ENCODE measurements at regions not wholly inside any gene's neighbourhood (a gene's known extent, or its start where the extent isn't known, plus 50 kb on each side); places are given as distances from the start of the nearest gene placed in this dataset.

DNA sequence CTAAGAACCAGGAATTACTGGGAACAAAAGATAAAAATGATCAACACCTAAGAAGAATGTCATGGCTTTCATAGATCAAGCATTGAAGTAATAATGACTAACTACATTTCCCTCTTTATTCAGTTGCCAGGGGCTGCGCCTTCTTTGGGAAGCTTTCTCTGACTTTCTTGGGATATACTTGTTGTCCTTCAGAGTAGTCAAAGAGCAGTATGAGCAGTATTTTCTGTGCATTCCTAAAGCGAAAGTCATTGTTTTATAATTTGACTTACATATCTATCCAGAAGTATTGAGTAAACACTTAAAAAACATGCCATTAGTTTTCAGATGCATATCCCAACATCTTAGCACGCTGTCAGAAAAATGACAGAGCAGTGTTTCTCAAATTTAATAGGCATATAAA lies 2412.4 kb downstream of the PCDH9 start:
- TF ChIP-seq, protein P1, sequence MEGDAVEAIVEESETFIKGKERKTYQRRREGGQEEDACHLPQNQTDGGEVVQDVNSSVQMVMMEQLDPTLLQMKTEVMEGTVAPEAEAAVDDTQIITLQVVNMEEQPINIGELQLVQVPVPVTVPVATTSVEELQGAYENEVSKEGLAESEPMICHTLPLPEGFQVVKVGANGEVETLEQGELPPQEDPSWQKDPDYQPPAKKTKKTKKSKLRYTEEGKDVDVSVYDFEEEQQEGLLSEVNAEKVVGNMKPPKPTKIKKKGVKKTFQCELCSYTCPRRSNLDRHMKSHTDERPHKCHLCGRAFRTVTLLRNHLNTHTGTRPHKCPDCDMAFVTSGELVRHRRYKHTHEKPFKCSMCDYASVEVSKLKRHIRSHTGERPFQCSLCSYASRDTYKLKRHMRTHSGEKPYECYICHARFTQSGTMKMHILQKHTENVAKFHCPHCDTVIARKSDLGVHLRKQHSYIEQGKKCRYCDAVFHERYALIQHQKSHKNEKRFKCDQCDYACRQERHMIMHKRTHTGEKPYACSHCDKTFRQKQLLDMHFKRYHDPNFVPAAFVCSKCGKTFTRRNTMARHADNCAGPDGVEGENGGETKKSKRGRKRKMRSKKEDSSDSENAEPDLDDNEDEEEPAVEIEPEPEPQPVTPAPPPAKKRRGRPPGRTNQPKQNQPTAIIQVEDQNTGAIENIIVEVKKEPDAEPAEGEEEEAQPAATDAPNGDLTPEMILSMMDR (IDR thresholded peaks at IDR 0.05): no peak
- no peak for TF ChIP-seq ZFX (IDR thresholded peaks at IDR 0.05; ENCODE audit: borderline replicate concordance)
- no peak overlapping the region for H3K27ac ChIP-seq

DNA sequence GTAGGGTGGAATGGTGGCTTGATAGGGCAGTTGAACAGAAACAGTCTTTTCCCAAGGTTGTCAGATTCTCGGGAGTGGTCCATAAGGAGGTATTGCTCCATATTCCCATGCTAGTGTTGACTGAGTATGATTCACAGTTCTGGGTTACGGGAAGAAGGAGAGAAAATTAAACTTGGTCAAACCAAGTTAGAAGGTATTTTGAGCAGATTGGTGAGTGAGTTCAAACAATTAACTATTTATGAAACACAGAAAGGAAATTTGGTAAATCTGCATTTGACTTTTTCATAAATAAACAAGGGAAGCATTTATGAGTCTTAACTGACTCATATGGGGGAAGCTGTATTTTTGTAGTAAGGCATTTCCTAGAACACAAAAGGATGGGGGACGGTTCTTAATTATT lies 2419.4 kb downstream of the PCDH9 start:
- H3K27ac ChIP-seq: no peak overlapping the region
- no peak for TF ChIP-seq ZFX (IDR thresholded peaks at IDR 0.05; ENCODE audit: borderline replicate concordance)
- TF ChIP-seq, protein P1 (IDR thresholded peaks at IDR 0.05): no peak

DNA sequence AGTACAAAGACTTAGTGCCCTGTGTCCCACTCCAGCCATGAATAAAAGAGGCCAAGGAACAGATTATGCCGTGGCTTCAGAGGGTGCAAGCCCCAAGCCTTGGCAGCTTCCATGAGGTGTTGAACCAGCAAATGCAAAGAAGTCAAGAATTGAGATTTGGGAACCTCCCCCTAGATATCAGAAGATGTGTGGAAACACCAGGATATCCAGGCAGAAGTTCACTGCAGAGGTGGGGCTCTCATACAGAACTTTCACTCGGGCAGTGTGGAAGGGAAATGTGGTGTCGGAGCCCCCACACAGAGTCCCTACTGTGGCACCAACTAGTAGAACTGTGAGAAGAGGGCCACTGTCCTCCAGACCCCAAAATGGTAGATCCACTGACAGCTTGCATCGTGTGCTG lies 2421.4 kb downstream of the PCDH9 start:
- no peak overlapping the region for H3K27ac ChIP-seq
- no peak for TF ChIP-seq ZFX (IDR thresholded peaks at IDR 0.05; ENCODE audit: borderline replicate concordance)
- TF ChIP-seq, protein P1 (IDR thresholded peaks at IDR 0.05): no peak

DNA sequence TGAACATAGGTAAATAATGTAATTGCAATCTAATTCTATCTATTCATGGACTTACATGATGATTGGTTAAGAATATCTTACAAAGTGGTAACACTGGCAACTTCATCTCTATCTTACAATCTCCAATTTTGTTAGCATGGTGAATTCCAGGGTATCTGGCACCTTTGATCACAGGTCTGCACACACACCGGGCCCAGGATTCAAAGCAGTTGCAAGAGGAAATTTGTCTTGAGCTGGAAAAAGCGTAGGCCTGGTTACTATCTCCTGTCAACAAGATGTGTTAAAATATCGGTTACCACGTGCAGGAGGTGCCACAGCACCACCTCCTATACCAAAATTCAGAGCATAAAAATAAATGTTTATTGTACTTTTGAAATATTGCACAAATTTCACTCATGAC lies 2428.4 kb downstream of the PCDH9 start:
- no peak overlapping the region for H3K27ac ChIP-seq
- no peak for TF ChIP-seq ZFX (IDR thresholded peaks at IDR 0.05; ENCODE audit: borderline replicate concordance)
- TF ChIP-seq, protein P1 (IDR thresholded peaks at IDR 0.05): no peak

GRCh38 chr13:64798422-64798821 lies 2431.7 kb downstream of the PCDH9 start:
- TF ChIP-seq ZFX (IDR thresholded peaks at IDR 0.05; ENCODE audit: borderline replicate concordance): no peak
- TF ChIP-seq, protein P1 (IDR thresholded peaks at IDR 0.05): no peak
- no peak overlapping the region for H3K27ac ChIP-seq

- no peak overlapping the region for H3K27ac ChIP-seq
- TF ChIP-seq, protein P1 (IDR thresholded peaks at IDR 0.05): no peak
- no peak for TF ChIP-seq ZFX (IDR thresholded peaks at IDR 0.05; ENCODE audit: borderline replicate concordance)
Observed at GRCh38 chr13:64793592-64793991, 2436.5 kb downstream of the PCDH9 start.

- H3K27ac ChIP-seq: no peak overlapping the region
- no peak for TF ChIP-seq ZFX (IDR thresholded peaks at IDR 0.05; ENCODE audit: borderline replicate concordance)
- TF ChIP-seq, protein P1 (IDR thresholded peaks at IDR 0.05): no peak
Observed at GRCh38 chr13:64793131-64793530, 2437.0 kb downstream of the PCDH9 start.

All from 22Rv1 (cell line).